HepG2 (cell line): ENCODE measurements at regions not wholly inside any gene's neighbourhood (a gene's known extent, or its start where the extent isn't known, plus 50 kb on each side); places are given as distances from the start of the nearest gene placed in this dataset.

Experiments used
- ATAC-seq: fragments of 200-7000 bp; cut with Tn5 transposase; 3 replicates; pipeline ENCODE4 v1.9.1; 2020; ENCODE audit warnings: mild to moderate bottlenecking, moderate library complexity
- BruUV-seq: library from RNA; stranded (reverse); fragments of 400-500 nt; replicated peaks from 2 replicates; lab custom pipeline; 2021; lab: Mats Ljungman, UMichigan
- CTCF ChIA-PET: fragments of 300-600 bp; formaldehyde crosslinking; extraction: SDS; loops from one replicate; lab custom pipeline; 2021; ENCODE audit warnings: low total read pairs, inconsistent platforms, low intra/inter-chr PET ratio; lab: Yijun Ruan, JAX
- POLR2A ChIA-PET: fragments of 350-600 bp; sonication (Branson Sonifier 250); formaldehyde crosslinking; loops from one replicate; lab custom pipeline; 2020; ENCODE audit warnings: antibody characterized with exemption, inconsistent platforms; lab: Yijun Ruan, JAX
- DNase-seq: peaks from one replicate; pipeline ENCODE4 v3.0.0-alpha.2; 2015; ENCODE audit warnings: low spot score
- FAIRE-seq: peaks from 3 replicates; lab custom pipeline; 2011; peaks lifted over from hg19 to GRCh38; lab: Jason Lieb, UNC
- H2AFZ ChIP-seq: one replicate; pipeline ENCODE4 v1.6.1; 2011; ENCODE audit warnings: low read length, inconsistent platforms
- H3K27ac ChIP-seq: fragments of 300-600 bp; 3 replicates; pipeline ENCODE4 v1.8.0; 2011; ENCODE audit warnings: mixed run types, mild to moderate bottlenecking, mixed read lengths, low read length, inconsistent platforms; ENCODE audit not compliant: insufficient read depth; ENCODE audit errors: extremely low read length
- H3K27me3 ChIP-seq, 2 experiments: fragments of 200-600 bp in 1 of 2; 2 replicates in 1 of 2; 3 replicates in 1 of 2; pipeline versions ENCODE4 v1.6.0 to v1.8.0; 2011; ENCODE audit warnings: low read length in 2 of 2, mild to moderate bottlenecking in 2 of 2, moderate library complexity in 2 of 2, inconsistent platforms in 1 of 2; ENCODE audit not compliant: insufficient read depth in 2 of 2, control insufficient read depth in 1 of 2
- H3K36me3 ChIP-seq, 2 experiments: fragments of 200-600 bp in 1 of 2; replicated peaks in 1 of 2; 2 replicates in 1 of 2; 3 replicates in 1 of 2; pipeline versions ENCODE4 v1.5.1 to v1.8.0; 2011; ENCODE audit warnings: low read length in 2 of 2, inconsistent platforms in 1 of 2; ENCODE audit not compliant: insufficient read depth in 2 of 2, control insufficient read depth in 1 of 2
- H3K4me1 ChIP-seq: 2 replicates; pipeline ENCODE4 v1.5.1; 2012; ENCODE audit warnings: low read length, inconsistent platforms; ENCODE audit not compliant: insufficient read depth
- H3K4me2 ChIP-seq: 2 replicates; pipeline ENCODE4 v1.6.0; 2011; ENCODE audit warnings: low read depth, low read length, inconsistent platforms
- H3K4me3 ChIP-seq, 3 experiments: fragments of 200-600 bp in 1 of 3; sonication (generic), shearing (Covaris generic) in 1 of 3; replicated peaks in 1 of 3; 2 replicates each; pipeline ENCODE4 v1.5.1; 2011 to 2016; ENCODE audit warnings: low read length in 3 of 3, inconsistent platforms in 2 of 3, low read depth in 2 of 3, mild to moderate bottlenecking in 2 of 3, control low read depth in 1 of 3, mixed read lengths in 1 of 3; ENCODE audit not compliant: insufficient read depth in 1 of 3
- H3K79me2 ChIP-seq: one replicate; pipeline ENCODE4 v1.6.1; 2011; ENCODE audit warnings: low read length, inconsistent platforms; ENCODE audit not compliant: insufficient read depth
- H3K9ac ChIP-seq: 2 replicates; pipeline ENCODE4 v1.6.0; 2011; ENCODE audit warnings: mild to moderate bottlenecking, low read depth, low read length, inconsistent platforms; ENCODE audit not compliant: insufficient read depth
- H3K9me3 ChIP-seq: 2 replicates; pipeline ENCODE4 v1.5.1; 2012; ENCODE audit warnings: mild to moderate bottlenecking, low read length
- H4K20me1 ChIP-seq: 2 replicates; pipeline ENCODE4 v1.6.0; 2011; ENCODE audit warnings: inconsistent platforms, mild to moderate bottlenecking, low read length, moderate library complexity; ENCODE audit not compliant: insufficient read depth
- CBX1 ChIP-seq: IDR thresholded peaks from one replicate; pipeline ENCODE4 v1.6.1; 2016; ENCODE audit warnings: antibody characterized with exemption, low read depth
- EED ChIP-seq: sonication (generic); formaldehyde crosslinking; IDR thresholded peaks from 2 replicates; pipeline ENCODE4 v1.5.0; 2020; ENCODE audit warnings: mild to moderate bottlenecking, missing genetic modification reagents
- FIP1L1 ChIP-seq: fragments of 200-400 bp; formaldehyde crosslinking; IDR thresholded peaks from 2 replicates; pipeline ENCODE4 v1.6.1; 2018; ENCODE audit warnings: low read depth, mild to moderate bottlenecking, low read length, moderate library complexity, borderline replicate concordance; ENCODE audit not compliant: insufficient read depth
- FOXM1 ChIP-seq: sonication (generic); formaldehyde crosslinking; IDR thresholded peaks from 2 replicates; pipeline ENCODE4 v1.5.0; 2020; ENCODE audit warnings: missing genetic modification reagents
- FOXO1 ChIP-seq: sonication (generic); formaldehyde crosslinking; IDR thresholded peaks from 2 replicates; pipeline ENCODE4 v1.4.0; 2020; ENCODE audit warnings: missing genetic modification reagents
- HDAC2 ChIP-seq: sonication (generic); formaldehyde crosslinking; IDR thresholded peaks from 2 replicates; pipeline ENCODE4 v1.4.0; 2020; ENCODE audit warnings: missing genetic modification reagents
- JARID2 ChIP-seq: sonication (generic); formaldehyde crosslinking; IDR thresholded peaks from 2 replicates; pipeline ENCODE4 v1.8.1; 2023; ENCODE audit warnings: missing genetic modification reagents, inconsistent platforms; ENCODE audit not compliant: insufficient replicate concordance
- MAF1 ChIP-seq: sonication (generic); formaldehyde crosslinking; IDR thresholded peaks from 2 replicates; pipeline ENCODE4 v1.5.0; 2020; ENCODE audit warnings: missing genetic modification reagents, borderline replicate concordance
- PREB ChIP-seq: sonication (generic); formaldehyde crosslinking; IDR thresholded peaks from 2 replicates; pipeline ENCODE4 v1.4.0; 2020; ENCODE audit warnings: missing genetic modification reagents
- SCMH1 ChIP-seq: sonication (generic); formaldehyde crosslinking; IDR thresholded peaks from 2 replicates; pipeline ENCODE4 v1.9.0; 2021; ENCODE audit warnings: missing genetic modification reagents, mild to moderate bottlenecking, borderline replicate concordance
- SNAPC2 ChIP-seq: sonication (generic); formaldehyde crosslinking; IDR thresholded peaks from 2 replicates; pipeline ENCODE4 v1.8.1; 2022; ENCODE audit warnings: mild to moderate bottlenecking, missing genetic modification reagents
- SRSF4 ChIP-seq: fragments of 200-400 bp; formaldehyde crosslinking; IDR thresholded peaks from one replicate; pipeline ENCODE4 v1.6.1; 2018; ENCODE audit warnings: mild to moderate bottlenecking, low read depth, low read length, moderate library complexity; ENCODE audit not compliant: poor library complexity, severe bottlenecking
- USF2 ChIP-seq, 2 experiments: sonication (generic) in 1 of 2; formaldehyde crosslinking in 1 of 2; IDR thresholded peaks; 2 replicates each; pipeline versions ENCODE4 v1.5.1 to v1.6.1; 2011 to 2020; ENCODE audit warnings: borderline replicate concordance in 1 of 2, low read depth in 1 of 2, low read length in 1 of 2, mild to moderate bottlenecking in 1 of 2, missing genetic modification reagents in 1 of 2, moderate library complexity in 1 of 2
- ZBTB42 ChIP-seq: sonication (generic); formaldehyde crosslinking; IDR thresholded peaks from 2 replicates; pipeline ENCODE4 v1.5.0; 2020; ENCODE audit warnings: mild to moderate bottlenecking, missing genetic modification reagents
- ZNF180 ChIP-seq: sonication (generic); formaldehyde crosslinking; IDR thresholded peaks from 2 replicates; pipeline ENCODE4 v1.4.0; 2020; ENCODE audit warnings: low read depth, missing genetic modification reagents, borderline replicate concordance
- ZNF274 ChIP-seq: sonication (generic); formaldehyde crosslinking; IDR thresholded peaks from 2 replicates; pipeline ENCODE4 v1.5.1; 2020; ENCODE audit warnings: mild to moderate bottlenecking, missing genetic modification reagents
- ZNF678 ChIP-seq: sonication (generic); formaldehyde crosslinking; IDR thresholded peaks from 2 replicates; pipeline ENCODE4 v1.4.0; 2020; ENCODE audit warnings: mild to moderate bottlenecking, missing genetic modification reagents
- ZNF782 ChIP-seq: sonication (generic); formaldehyde crosslinking; IDR thresholded peaks from 2 replicates; pipeline ENCODE4 v1.4.0; 2020; ENCODE audit warnings: missing genetic modification reagents, mild to moderate bottlenecking, borderline replicate concordance
- WGBS: methylation state at CpG from one replicate; pipeline ENCODE4 v1.1.6; 2017; ENCODE audit warnings: low lambda C conversion rate; 5-methylcytosine and 5-hydroxymethylcytosine counted together
- in situ Hi-C: cut with HindIII; loops from 2 replicates; pipeline ENCODE4 v1.10.0; 2017; ENCODE audit warnings: low pct_unique_long_range_greater_than_20kb; ENCODE audit not compliant: extremely low pct_ligation_motif_present
- intact Hi-C: fragments of 100-400 bp; cut with micrococcal nuclease; formaldehyde crosslinking; loops from one replicate; pipeline ENCODE4 v1.10.0; 2022; ENCODE audit not compliant: unreplicated experiment
- TF ChIP-seq, protein P1 (sequence below): IDR thresholded peaks from 2 replicates; pipeline ENCODE4 v1.6.1; 2018; ENCODE audit warnings: missing genetic modification reagents
- TF ChIP-seq, protein P2 (sequence below): sonication (generic); formaldehyde crosslinking; IDR thresholded peaks from 2 replicates; pipeline ENCODE4 v1.4.0; 2020; ENCODE audit warnings: missing genetic modification reagents, mild to moderate bottlenecking, borderline replicate concordance

DNA sequence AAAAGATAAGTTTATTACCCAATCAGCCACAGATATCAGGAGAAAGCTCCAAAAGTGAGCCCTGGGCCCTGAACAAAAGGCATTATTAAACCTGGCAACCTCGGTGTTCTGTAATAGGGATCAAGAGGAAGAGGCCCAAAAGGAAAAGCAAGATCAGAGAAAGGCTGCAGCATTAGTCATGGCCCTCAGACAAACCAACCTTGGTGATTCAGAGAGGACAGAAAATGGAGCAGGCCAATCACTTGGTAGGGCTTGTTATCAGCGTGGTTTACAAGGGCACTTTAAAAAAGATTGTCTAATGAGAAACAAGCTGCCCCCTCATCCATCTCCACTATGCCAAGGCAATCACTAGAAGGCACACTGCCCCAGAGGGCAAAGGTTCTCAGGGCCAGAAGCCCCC lies 75.7 kb downstream of the AGTR2 start:
- H3K9me3 ChIP-seq: no peaks in the 10 kb centered on the region
- no peak overlapping the region for H3K27ac ChIP-seq
- no peak for FAIRE-seq
- no peaks in the 10 kb centered on the region for H3K36me3 ChIP-seq
- no peaks in the 10 kb centered on the region for H3K27me3 ChIP-seq
- TF ChIP-seq ZNF678 (no peak), ZNF180 (CRISPR knock-in tag) (no peak), FOXO1 (no peak), SRSF4 (no peak), USF2 (IDR thresholded peaks at IDR 0.05; ENCODE audit: low read depth, low read length) (no peak), USF2 (CRISPR knock-in tag; IDR thresholded peaks at IDR 0.05; ENCODE audit: borderline replicate concordance) (no peak), FOXM1 (CRISPR knock-in tag) (no peak), MAF1 (CRISPR knock-in tag) (no peak), JARID2 (CRISPR knock-in tag) (no peak), PREB (CRISPR knock-in tag) (no peak), SCMH1 (CRISPR knock-in tag) (no peak), EED (CRISPR knock-in tag) (no peak), HDAC2 (no peak), ZNF782 (no peak), FIP1L1 (no peak), CBX1 (no peak), ZBTB42 (CRISPR knock-in tag) (no peak), SNAPC2 (no peak), ZNF274 (no peak)
- TF ChIP-seq, protein P1, sequence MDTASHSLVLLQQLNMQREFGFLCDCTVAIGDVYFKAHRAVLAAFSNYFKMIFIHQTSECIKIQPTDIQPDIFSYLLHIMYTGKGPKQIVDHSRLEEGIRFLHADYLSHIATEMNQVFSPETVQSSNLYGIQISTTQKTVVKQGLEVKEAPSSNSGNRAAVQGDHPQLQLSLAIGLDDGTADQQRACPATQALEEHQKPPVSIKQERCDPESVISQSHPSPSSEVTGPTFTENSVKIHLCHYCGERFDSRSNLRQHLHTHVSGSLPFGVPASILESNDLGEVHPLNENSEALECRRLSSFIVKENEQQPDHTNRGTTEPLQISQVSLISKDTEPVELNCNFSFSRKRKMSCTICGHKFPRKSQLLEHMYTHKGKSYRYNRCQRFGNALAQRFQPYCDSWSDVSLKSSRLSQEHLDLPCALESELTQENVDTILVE (CRISPR knock-in tag): no peak
- TF ChIP-seq, protein P2, sequence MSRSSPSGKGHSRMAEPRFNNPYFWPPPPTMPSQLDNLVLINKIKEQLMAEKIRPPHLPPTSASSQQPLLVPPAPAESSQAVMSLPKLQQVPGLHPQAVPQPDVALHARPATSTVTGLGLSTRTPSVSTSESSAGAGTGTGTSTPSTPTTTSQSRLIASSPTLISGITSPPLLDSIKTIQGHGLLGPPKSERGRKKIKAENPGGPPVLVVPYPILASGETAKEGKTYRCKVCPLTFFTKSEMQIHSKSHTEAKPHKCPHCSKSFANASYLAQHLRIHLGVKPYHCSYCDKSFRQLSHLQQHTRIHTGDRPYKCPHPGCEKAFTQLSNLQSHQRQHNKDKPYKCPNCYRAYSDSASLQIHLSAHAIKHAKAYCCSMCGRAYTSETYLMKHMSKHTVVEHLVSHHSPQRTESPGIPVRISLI (CRISPR knock-in tag): no peak
- TF ChIP-seq, all 625 proteins: peak for 0
- ATAC-seq: no peak
- 0% methylated on average over 2 of the region's 2 CpGs for WGBS
- no peak overlapping the region for H2AFZ ChIP-seq
- no peak overlapping the region for H3K4me3 ChIP-seq
- no peak overlapping the region for H3K9ac ChIP-seq
- H3K4me1 ChIP-seq: no peaks in the 10 kb centered on the region
- CTCF ChIA-PET: no interaction called here
- POLR2A ChIA-PET: no interaction called here
- no peaks in the 10 kb centered on the region for H3K79me2 ChIP-seq
- intact Hi-C loops (no loop called here), in situ Hi-C loops (no loop called here)
- no peaks in the 10 kb centered on the region for H4K20me1 ChIP-seq
- BruUV-seq: no TSS peak
- no peak overlapping the region for H3K4me2 ChIP-seq
- DNase-seq: no peak
